CD4-positive, alpha-beta T cell (primary cell): ENCODE measurements at regions not wholly inside any gene's neighbourhood (a gene's known extent, or its start where the extent isn't known, plus 50 kb on each side); places are given as distances from the start of the nearest gene placed in this dataset.

ENCODE experiments used
- ATAC-seq: fragments of 200-7000 bp; cut with Tn5 transposase; one replicate; pipeline ENCODE4 v1.10.0; 2022; ENCODE audit warnings: mild to moderate bottlenecking; ENCODE audit not compliant: poor library complexity
- CTCF ChIA-PET: fragments of 350-600 bp; sonication (Branson Sonifier 250); formaldehyde crosslinking; loops from one replicate; lab custom pipeline; 2021; ENCODE audit warnings: antibody characterized with exemption, inconsistent platforms; lab: Charles Lee
- POLR2A ChIA-PET: fragments of 350-600 bp; sonication (Branson Sonifier 250); formaldehyde crosslinking; loops from one replicate; lab custom pipeline; 2021; ENCODE audit warnings: antibody characterized with exemption, inconsistent platforms; lab: Charles Lee
- DNase-seq, 14 experiments: peaks; one replicate each; pipeline ENCODE4 v3.0.0-alpha.2; 2013 to 2020; ENCODE audit warnings: mixed read lengths in 2 of 14
- H3K27ac ChIP-seq, 2 donors: one replicate each; pipeline versions ENCODE4 v1.5.1 to v1.7.0; 2013; ENCODE audit warnings: low read length in 2 of 2, low read depth in 1 of 2, mild to moderate bottlenecking in 1 of 2
- H3K27me3 ChIP-seq, 2 experiments: 1 replicate in 1 of 2; 2 replicates in 1 of 2; pipeline versions ENCODE4 v1.6.1 to v1.7.0; 2013; ENCODE audit warnings: low read length in 2 of 2, control low read depth in 1 of 2, mild to moderate bottlenecking in 1 of 2, moderate library complexity in 1 of 2; ENCODE audit not compliant: insufficient read depth in 2 of 2, control insufficient read depth in 1 of 2
- H3K36me3 ChIP-seq: one replicate; pipeline ENCODE4 v1.6.1; 2013; ENCODE audit warnings: low read length, control low read depth; ENCODE audit not compliant: insufficient read depth
- H3K4me1 ChIP-seq: one replicate; pipeline ENCODE4 v1.6.1; 2013; ENCODE audit warnings: low read length, control low read depth; ENCODE audit not compliant: insufficient read depth
- H3K4me3 ChIP-seq: one replicate; pipeline ENCODE4 v1.5.1; 2013; ENCODE audit warnings: mild to moderate bottlenecking, low read length, moderate library complexity
- H3K9me3 ChIP-seq, 2 experiments: 1 replicate in 1 of 2; 2 replicates in 1 of 2; pipeline versions ENCODE4 v1.6.1 to v1.7.0; 2013; ENCODE audit warnings: low read length in 2 of 2, mild to moderate bottlenecking in 2 of 2, control low read depth in 1 of 2, moderate library complexity in 1 of 2; ENCODE audit not compliant: control insufficient read depth in 1 of 2, insufficient read depth in 1 of 2
- H3K27ac Mint-ChIP-seq: one replicate; pipeline ENCODE4 v1.8.0; 2020; ENCODE audit warnings: mixed read lengths
- H3K27me3 Mint-ChIP-seq: one replicate; pipeline ENCODE4 v1.8.0; 2021; ENCODE audit warnings: mixed read lengths
- H3K36me3 Mint-ChIP-seq: one replicate; pipeline ENCODE4 v1.8.0; 2021; ENCODE audit warnings: low read depth, mixed read lengths
- H3K4me1 Mint-ChIP-seq: one replicate; pipeline ENCODE4 v1.8.0; 2021; ENCODE audit warnings: low read depth, mixed read lengths
- H3K4me3 Mint-ChIP-seq: one replicate; pipeline ENCODE4 v1.8.0; 2020; ENCODE audit warnings: mild to moderate bottlenecking, mixed read lengths
- H3K9me3 Mint-ChIP-seq: one replicate; pipeline ENCODE4 v1.8.0; 2020; ENCODE audit warnings: mixed read lengths
- CTCF ChIP-seq: fragments of 200-600 bp; IDR thresholded peaks from one replicate; pipeline ENCODE4 v1.8.0; 2022; ENCODE audit warnings: antibody characterized with exemption, mild to moderate bottlenecking
- intact Hi-C, 2 experiments: fragments of 100-400 bp; cut with DNase I in 1 of 2; cut with micrococcal nuclease in 1 of 2; formaldehyde crosslinking; loops; one replicate each; pipeline versions ENCODE4 v1.15.1 to v1.9.0; 2023 to 2025; cut with DNase I, micrococcal nuclease

GRCh38 chr15:61655881-61656280, 404.4 kb downstream of the VPS13C start:
- H3K27me3 ChIP-seq: peaks cover 0 to 5% of the 10 kb centered on the region in 2 experiments
- no peak overlapping the region for H3K27ac ChIP-seq
- no peaks in the 10 kb centered on the region for H3K4me1 ChIP-seq
- CTCF ChIA-PET: no interaction called here
- peaks cover 17% of the 10 kb centered on the region for H3K27me3 Mint-ChIP-seq
- no peak overlapping the region for H3K27ac Mint-ChIP-seq
- H3K9me3 ChIP-seq: no peaks in the 10 kb centered on the region
- no peak overlapping the region for H3K4me3 Mint-ChIP-seq
- DNase-seq (no peak), ATAC-seq (no peak)
- intact Hi-C loops: no loop called here
- H3K4me1 Mint-ChIP-seq: no peaks in the 10 kb centered on the region
- no peak for TF ChIP-seq CTCF
- no peaks in the 10 kb centered on the region for H3K36me3 Mint-ChIP-seq
- H3K4me3 ChIP-seq: no peak overlapping the region
- H3K36me3 ChIP-seq: no peaks in the 10 kb centered on the region
- POLR2A ChIA-PET: no interaction called here
- no peaks in the 10 kb centered on the region for H3K9me3 Mint-ChIP-seq

- POLR2A ChIA-PET: no interaction called here
- ATAC-seq (no peak), DNase-seq (no peak)
- Mint-ChIP-seq H3K9me3 (no peaks in the 10 kb centered on the region), H3K4me1 (no peaks in the 10 kb centered on the region), H3K27me3 (peaks cover 19% of the 10 kb centered on the region), H3K27ac (no peak overlapping the region), H3K36me3 (no peaks in the 10 kb centered on the region), H3K4me3 (no peak overlapping the region)
- no peak overlapping the region for H3K4me3 ChIP-seq
- CTCF ChIA-PET: no interaction called here
- H3K27ac ChIP-seq: no peak overlapping the region
- no peaks in the 10 kb centered on the region for H3K9me3 ChIP-seq
- no peaks in the 10 kb centered on the region for H3K4me1 ChIP-seq
- H3K36me3 ChIP-seq: no peaks in the 10 kb centered on the region
- TF ChIP-seq CTCF: no peak
- intact Hi-C loops: no loop called here
- H3K27me3 ChIP-seq: no peaks in the 10 kb centered on the region
Observed at GRCh38 chr15:61654918-61655317, 405.3 kb downstream of the VPS13C start.

GRCh38 chr15:61654002-61654740, 406.1 kb downstream of the VPS13C start:
- ATAC-seq: no peak
- CTCF ChIA-PET: no interaction called here
- POLR2A ChIA-PET: no interaction called here

More at GRCh38 chr15:61654002-61654740, 406.1 kb downstream of the VPS13C start:
- Histone ChIP-seq H3K36me3 (no peaks in the 10 kb centered on the region), H3K9me3 (no peaks in the 10 kb centered on the region), H3K4me3 (no peak overlapping the region), H3K27me3 (no peaks in the 10 kb centered on the region), H3K4me1 (no peaks in the 10 kb centered on the region), H3K27ac (no peak overlapping the region)
- Mint-ChIP-seq H3K4me1 (no peaks in the 10 kb centered on the region), H3K4me3 (no peak overlapping the region), H3K36me3 (no peaks in the 10 kb centered on the region), H3K9me3 (no peaks in the 10 kb centered on the region), H3K27me3 (peaks cover 19% of the 10 kb centered on the region), H3K27ac (no peak overlapping the region)
- no peak for TF ChIP-seq CTCF
- intact Hi-C loops: no loop called here
- no peak for DNase-seq
